HCT116 (cell line): ENCODE measurements at regions not wholly inside any gene's neighbourhood (a gene's known extent, or its start where the extent isn't known, plus 50 kb on each side); places are given as distances from the start of the nearest gene placed in this dataset.

Source experiments
- SP1 ChIP-seq: IDR thresholded peaks from 2 replicates; pipeline ENCODE4 v1.6.1; 2012; ENCODE audit warnings: low read depth
- TCF7L2 ChIP-seq: IDR thresholded peaks from 2 replicates; pipeline ENCODE4 v1.7.0; 2011; ENCODE audit warnings: borderline replicate concordance, inconsistent platforms; ENCODE audit not compliant: insufficient read depth, insufficient read length; ENCODE audit errors: extremely low read depth
- TF ChIP-seq, protein P1 (sequence below), 3 experiments: fragments of 200-600 bp in 1 of 3; sonication (generic) in 1 of 3; IDR thresholded peaks in 2 of 3; conservative IDR thresholded peaks in 1 of 3; 2 replicates each; pipeline ENCODE4 v1.5.1; 2012 to 2017; ENCODE audit warnings: low read depth in 2 of 3, low read length in 2 of 3, antibody characterized with exemption in 1 of 3, borderline replicate concordance in 1 of 3, control low read depth in 1 of 3, mild to moderate bottlenecking in 1 of 3, mixed read lengths in 1 of 3, mixed run types in 1 of 3, moderate library complexity in 1 of 3; ENCODE audit not compliant: insufficient read depth in 1 of 3

DNA sequence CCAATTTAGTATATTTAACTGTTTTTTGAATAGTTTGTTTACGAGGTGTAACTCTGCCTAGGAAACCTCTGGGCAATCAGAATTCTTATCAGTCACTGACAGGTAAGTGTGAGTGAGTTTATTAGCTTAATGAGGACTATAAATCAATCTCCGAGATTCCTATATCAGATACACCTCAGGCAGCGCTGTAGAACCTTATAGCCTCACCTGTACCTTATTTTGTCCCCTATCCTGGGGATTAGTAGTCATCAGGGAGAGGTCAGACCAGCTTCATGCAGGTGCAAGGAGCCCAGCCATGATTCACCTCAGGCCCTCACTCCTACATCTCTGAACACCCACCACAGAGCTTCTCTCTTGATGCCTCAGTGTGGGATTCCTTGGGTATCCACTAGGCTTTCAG, 256.0 kb downstream of the KTN1 start:
- TF ChIP-seq SP1 (no peak), TCF7L2 (no peak)
- TF ChIP-seq, protein P1, sequence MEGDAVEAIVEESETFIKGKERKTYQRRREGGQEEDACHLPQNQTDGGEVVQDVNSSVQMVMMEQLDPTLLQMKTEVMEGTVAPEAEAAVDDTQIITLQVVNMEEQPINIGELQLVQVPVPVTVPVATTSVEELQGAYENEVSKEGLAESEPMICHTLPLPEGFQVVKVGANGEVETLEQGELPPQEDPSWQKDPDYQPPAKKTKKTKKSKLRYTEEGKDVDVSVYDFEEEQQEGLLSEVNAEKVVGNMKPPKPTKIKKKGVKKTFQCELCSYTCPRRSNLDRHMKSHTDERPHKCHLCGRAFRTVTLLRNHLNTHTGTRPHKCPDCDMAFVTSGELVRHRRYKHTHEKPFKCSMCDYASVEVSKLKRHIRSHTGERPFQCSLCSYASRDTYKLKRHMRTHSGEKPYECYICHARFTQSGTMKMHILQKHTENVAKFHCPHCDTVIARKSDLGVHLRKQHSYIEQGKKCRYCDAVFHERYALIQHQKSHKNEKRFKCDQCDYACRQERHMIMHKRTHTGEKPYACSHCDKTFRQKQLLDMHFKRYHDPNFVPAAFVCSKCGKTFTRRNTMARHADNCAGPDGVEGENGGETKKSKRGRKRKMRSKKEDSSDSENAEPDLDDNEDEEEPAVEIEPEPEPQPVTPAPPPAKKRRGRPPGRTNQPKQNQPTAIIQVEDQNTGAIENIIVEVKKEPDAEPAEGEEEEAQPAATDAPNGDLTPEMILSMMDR (IDR thresholded peaks at IDR 0.05 in 2 of 3, conservative IDR thresholded peaks at IDR 0.05 in 1 of 3; ENCODE audit: borderline replicate concordance in 1 of 3, insufficient read depth in 1 of 3, low read depth in 2 of 3, low read length in 2 of 3), result no peak
